GM03348 (cell line): ENCODE measurements at regions not wholly inside any gene's neighbourhood (a gene's known extent, or its start where the extent isn't known, plus 50 kb on each side); places are given as distances from the start of the nearest gene placed in this dataset.

ENCODE experiments used
- DNase-seq: peaks from one replicate; pipeline ENCODE4 v3.0.0; 2012; ENCODE audit warnings: low spot score

DNA sequence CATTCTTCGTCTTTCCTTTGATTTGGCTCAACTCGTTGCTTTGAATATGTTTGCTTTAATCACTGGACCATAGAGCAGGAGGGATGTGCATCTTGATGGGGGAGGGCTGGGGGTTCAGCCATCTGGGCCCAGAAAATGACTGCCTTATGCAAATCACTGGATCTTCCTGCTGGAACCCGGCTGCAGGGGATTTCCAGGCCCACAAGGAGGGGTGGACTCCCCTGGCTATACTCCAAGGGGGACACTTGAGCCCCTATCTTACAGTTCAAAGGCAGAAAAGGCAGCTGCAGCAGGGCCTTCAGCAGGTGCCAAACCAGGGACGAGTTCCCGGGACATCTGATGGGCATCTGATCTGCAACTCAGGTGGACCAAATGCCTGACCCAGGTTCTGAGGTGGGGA lies 122.5 kb downstream of the DICER1 start:
- no peak for DNase-seq

DNA sequence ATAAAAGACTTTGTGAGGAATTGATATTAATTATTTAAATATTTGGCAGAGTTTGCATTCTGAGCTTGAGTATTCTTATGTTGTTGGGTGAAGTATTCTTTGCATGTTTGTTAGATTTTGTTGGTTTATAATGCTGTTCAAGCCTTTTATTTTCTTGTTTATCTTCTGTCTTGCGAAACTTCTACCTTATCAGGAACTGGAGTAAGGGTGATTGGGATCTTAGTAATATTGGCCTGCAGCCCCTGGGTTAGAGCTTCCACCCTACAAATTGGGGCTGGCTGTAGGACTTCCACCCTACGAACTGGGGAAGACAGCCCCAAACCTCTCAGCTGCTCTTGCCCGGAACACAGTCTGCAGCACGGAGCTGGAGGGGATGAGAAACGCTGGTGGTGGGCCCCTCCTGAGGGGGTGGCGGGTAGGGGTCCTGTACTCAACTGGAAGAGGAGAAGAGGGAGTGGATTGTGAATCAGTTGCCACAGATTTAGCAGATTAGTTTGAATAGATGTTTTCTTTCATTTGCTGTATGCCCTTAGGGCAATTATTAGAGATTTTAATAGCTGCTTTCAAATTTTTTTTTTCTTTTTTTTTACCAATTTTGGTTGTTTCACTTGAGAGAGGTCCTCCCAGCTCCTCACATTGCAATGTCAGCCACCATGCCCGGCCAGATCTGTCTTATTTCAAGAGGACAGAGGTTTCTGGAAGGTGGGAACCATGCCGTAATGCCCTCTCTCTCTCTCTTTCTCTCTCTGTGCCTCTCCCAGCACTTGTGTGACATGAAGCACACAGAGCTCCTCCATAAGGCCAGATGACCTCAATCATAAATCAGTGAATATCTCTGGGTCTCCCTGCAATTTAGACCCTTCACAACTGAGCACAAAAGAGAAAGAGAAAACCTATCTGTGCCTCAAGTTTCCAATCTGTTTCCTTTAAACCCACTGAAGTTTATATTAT lies 123.4 kb downstream of the DICER1 start:
- DNase-seq: no peak

- DNase-seq: no peak
Observed at GRCh38 chr14:95033031-95033430, 124.3 kb downstream of the DICER1 start.

DNA sequence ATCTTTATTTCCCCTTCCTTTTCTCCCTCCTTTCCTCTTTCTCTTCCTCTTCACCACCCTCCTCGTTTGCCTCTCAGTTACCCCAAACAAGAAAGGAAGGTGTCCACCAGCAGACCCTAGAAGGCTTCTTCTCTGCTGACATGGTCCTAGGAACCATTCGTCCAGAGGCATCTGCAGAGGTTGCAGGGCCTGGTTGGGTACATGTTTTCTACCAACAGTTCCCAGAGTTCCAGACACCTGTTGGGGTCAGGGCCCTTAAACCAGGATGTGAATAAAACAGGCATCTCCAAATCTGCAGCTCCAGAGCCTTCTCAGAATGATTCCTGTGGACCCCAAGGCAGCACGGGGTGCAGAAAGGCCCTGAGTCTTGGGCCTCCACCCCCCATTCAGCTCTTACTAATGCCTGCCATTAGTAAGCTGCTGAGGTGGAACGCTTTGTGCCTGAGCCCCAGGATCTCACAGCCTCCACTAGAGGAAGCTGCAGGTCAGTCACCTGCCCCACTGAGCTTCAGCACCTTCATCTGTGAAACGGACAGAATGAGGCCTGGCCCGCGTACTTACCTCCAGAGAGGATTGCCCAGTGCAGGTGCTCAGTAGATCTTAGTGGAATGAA lies 130.4 kb downstream of the DICER1 start:
- no peak for DNase-seq

DNA sequence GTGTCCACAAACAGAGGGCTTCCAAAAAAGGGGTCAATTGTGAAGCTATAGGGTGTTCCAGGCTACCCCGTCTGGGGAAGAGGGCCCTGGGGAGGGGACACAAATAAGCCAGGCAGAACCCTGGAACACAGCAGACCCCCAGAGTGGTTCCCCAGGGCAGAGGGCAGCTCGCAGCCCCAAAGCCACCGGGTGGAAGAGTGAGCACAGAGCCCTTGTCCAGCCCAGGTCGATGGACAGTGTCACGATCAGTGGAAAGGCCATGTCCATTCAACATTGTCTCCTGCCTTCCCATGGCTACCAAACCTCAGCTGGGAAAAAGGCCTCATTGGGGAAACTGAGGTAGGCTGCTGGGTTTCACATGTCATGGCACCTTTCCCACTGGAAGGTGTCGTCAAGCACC lies 131.4 kb downstream of the DICER1 start:
- DNase-seq: no peak

- DNase-seq: no peak
Observed at GRCh38 chr14:95025218-95025617, 132.1 kb downstream of the DICER1 start.

DNA sequence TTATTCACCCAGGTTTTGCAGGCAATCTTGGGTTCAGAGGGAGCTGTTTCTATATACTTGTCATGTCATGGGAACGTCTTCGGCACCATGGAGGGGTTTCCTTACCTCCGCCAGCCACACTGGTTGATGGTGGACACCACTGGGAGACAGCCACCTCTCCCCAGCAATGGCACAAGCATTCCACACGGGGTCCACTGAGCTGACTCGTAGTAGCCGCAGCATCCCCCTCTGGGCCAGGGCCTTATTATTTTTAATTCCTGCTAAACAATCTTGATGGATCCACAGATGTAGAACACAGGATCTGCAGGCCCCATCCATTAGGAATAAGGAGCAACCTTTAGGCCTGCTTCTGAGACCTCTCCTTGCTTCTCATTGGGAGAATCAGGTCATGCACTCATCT lies 132.9 kb downstream of the DICER1 start:
- no peak for DNase-seq

DNA sequence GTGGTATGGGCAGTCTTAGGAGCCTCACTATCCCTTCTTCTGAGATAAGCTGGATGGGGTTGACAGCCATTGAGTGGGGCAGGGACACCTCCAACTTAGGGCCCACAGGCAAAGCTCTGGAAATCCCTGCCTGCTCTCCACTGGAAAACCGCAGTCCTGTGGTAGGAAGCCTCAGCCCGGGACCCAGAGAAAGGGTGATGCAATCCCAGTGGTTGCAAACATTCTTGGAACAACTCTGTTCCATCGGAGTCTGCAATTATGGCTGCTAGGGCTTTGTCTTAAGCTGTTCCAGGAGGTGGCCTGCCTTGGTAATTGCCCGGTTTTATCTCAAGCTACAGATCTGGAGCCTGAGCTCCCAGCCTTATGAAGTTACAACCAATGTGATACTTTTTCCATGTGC lies 133.4 kb downstream of the DICER1 start:
- DNase-seq: peak; percentile 63

GRCh38 chr14:95023115-95023514 lies 134.2 kb downstream of the DICER1 start:
- DNase-seq: no peak

DNA sequence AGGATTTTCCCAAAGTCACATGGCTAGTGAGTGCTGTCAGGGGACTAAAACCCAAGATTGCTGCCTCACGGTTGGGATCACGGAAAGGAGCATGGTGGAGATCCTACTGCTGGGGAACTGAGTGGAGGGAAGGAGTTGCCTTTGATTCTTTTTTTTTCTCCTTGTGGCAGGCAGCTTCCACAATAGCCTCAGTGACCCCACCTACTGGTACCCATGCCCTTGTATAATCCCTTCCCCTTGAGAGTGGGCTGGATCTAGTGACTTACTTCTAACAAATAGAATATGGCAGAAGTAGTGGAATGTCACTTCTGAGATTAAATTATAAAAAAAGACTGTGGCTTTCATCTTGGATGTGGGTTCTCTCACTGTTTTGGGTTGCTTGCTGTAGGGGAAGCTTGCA lies 135.7 kb downstream of the DICER1 start:
- no peak for DNase-seq

DNA sequence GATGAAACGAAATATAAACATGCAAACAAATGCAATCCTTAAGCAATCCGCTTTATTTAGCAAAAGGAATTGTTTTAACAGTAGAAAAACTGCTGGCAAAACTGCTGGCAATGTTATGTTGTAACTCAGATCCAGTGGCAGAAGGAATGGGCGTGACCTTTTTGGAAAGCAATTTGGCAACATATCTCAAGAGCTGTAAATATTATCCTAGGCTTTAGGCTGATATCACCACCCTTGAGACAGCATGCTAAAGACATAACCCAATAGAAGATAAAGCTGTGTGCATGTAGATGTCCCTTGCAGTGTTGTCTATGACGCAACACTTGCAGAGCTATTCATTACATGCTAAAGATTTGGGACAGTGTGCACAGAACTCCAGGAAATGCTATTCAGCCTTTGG lies 138.5 kb downstream of the DICER1 start:
- no peak for DNase-seq

GRCh38 chr14:95015046-95015445 lies 142.3 kb downstream of the DICER1 start:
- DNase-seq: no peak

DNA sequence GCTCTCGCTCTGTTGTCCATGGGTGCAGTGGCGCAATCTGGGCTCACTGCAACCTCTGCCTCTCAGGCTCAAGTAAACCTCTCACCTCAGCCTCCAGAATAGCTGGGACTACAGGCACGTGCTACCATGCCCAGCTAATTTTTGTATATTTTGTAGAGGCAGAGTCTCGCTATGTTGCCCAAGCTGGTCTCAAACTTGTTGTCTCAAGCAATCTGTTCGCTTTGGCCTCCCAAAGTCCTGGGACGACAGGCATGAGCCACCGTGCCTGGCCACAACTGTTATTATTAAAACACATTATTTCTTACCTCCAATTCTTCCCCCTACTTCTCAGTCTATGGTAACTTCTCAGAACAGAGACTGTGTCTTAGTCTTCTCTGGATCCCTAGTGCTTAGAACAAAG lies 143.3 kb downstream of the DICER1 start:
- DNase-seq: no peak

DNA sequence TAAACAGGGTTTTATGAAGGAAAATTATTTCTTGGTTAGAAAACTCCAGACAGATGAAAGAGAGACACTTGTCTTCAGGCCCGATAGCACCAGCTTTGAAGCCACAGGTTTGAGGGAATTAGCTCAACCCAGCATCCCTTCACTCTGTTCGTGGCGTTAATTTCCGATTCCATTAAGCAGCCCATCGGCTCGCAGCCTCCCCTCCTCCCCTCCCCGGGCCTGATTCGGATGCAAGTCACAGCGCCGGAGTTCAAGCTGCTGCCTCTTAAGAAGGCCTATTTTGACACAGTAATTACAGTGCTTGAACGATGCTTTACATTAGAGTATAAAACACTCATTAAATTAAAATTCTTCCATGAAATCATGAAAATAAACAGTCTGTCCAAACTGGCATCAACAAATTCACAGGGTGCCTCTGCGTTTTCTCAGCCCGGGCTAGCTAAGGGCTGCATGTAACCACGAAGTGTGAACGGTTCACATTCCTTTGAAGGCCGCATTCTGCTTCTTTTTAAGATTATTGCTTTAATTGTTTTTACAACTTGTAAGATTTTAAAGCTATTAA lies 145.8 kb downstream of the DICER1 start:
- DNase-seq: no peak

DNA sequence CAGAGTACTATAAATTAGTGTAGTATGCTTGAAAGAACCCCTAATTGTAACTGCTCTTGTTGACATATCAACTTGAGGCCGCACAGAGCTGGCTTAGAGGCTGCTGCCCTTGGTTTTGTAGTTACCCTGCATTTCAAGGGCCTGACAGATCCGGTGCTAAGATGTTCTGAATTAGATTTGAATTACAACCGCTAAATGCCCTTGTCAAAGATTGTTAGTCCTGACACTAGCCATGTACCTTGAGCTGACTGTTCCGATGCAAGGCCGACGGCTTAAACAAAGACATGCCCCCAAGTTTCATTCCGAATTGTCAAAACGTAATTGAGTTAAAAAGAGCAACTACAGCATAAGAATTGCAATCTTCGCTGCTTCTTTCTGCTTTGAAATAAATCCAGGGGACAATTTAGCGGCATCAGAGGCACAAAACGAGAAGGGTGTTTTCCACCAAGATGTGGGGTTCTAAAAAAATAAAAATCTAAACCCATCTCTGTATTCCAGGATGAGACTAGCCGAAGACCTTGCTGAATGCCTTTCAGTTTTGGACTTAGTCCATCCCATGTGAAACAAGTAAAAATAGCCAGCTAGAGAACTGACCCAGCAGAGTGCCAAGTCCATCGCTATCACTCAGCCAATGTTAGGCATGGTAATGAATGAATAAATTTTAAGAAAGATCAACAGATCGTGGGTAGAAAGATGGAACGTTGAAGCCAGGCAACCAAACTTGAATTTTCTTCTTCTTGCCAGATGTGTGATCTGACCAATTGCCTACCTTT lies 148.7 kb downstream of the DICER1 start:
- no peak for DNase-seq

GRCh38 chr14:95007921-95008320 lies 149.4 kb downstream of the DICER1 start:
- no peak for DNase-seq

DNA sequence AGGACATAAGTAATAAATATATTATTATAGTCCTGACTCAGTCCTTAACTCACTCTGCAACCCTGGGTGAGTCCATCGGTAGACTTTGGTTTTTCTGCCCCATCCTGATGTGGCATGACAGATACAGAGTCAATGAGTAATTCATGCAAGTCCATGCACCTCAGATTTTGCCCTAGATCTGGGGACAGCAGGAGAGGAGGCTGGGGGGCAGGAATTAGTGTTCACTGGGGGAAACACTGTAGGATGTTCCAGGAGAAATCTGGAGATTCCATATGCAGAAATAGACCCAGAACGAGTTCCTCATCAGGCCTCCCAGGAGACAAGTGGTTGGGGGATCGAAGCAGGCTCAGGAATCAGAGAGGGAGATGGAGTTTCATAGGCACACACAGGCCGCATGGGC lies 150.8 kb downstream of the DICER1 start:
- no peak for DNase-seq

DNA sequence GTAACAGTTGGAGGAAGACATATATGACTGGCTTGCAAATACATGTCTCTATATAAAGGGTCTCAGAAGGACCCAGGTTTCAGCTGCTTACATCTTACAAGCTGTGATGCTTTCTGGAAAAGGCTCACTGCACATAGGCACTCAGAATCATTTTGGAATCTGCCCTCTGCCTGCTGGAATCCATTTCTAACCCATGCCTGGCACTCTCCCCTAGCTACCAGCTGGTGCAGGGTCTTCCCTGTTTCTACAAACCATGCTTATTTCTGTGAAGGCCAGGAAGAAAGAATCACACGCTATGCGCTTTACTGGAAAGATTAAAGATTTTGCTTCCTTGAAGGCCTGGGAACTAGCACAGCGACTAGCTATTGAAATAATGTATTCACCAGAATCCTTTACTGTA lies 151.3 kb downstream of the DICER1 start:
- DNase-seq: no peak

DNA sequence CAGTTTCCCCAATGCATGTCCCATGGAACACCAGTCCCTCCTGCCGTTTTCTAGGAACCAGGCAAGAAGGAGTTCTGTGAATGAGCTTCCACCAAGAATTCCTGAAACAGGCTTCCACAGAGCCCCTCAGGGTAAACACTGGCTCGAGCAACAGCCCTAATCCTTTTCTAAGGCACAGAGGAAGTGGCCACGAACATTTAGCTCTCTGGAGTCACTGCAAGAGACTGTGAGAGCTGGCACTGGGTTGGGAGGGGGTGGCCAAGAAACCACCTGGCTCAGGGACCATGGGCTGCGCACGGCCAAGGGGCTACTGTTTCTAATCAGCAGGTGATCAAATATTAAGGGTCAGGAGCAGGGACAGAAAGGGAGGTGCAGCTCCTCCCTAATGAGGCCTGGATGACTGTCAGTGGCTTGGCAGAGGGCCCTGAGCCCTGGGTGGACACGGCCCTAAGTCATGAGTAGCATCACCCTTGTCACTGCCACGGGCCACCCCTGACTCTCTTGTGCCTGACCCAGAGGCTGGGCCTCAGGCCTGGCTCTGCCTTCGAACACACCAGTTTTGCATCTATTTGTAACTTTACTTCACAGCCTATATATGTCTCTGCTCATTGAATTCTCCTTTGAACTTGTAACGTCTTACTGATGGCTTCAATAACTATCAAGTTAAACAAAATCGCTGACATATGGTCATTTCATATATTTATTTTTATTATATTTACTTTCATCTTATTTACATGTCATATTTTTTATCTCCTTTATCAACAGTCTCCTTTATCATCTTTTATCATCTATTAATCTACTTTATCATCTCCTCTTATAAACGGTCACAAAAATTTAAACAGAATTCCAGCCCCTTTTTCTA lies 154.0 kb downstream of the DICER1 start:
- DNase-seq: no peak

DNA sequence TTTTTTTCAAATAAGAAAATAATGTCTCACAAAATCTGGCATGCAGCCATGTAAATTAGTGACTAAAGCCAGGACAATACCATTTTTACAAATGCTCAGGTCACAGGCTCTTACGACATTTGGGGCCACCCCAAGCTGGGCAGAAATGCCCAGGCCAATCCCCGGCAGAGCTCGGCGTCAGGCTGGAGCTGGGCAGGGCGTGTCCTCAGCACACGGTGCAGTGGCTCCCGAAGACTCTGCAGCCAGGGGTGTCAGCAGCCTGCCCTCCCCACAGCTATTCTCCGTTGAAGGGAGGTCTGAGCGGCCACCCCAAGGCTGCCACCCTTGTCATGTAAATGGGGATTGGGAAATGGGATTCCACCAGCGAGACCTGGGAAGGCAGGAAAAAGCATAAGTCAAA lies 158.6 kb downstream of the DICER1 start:
- DNase-seq: no peak

DNA sequence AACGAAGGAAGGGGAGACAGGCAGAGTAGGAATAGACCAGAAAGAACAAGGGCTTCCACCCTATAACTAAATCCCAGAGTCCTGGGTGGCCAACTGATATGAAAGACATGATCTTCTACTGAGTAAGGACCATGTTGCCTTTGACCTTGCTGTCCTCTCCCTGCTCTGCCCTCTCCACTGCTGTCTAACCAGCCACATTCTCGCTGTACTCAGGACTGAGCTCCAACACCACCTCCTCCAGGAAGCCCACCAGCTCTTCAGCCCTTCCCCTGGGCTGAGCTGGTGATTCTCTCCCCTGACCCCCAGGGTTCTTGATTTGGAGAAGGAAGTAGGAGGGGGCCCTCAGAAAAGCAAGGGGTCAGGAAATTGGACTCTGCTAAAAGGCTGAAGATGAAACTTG lies 159.2 kb downstream of the DICER1 start:
- no peak for DNase-seq

DNA sequence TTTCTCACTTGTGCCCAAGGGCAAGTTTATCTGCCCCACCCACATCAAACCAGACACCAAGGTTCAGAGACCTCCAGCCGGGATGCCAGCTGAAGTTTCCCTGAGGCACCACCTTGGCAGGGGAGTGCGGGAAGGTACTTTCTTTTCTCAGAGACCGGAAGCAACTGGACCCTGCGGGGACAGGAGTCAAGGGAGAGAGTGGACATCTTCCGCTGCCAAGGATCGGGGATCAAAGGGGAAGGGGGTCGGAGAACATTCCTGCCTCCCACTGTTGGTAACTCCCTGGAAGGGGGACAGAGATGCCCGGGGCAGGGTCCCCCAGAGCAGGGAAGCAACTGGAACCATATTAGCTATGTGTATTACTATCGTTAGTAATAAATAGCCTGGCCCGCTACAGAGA lies 161.8 kb downstream of the DICER1 start:
- no peak for DNase-seq
